HT1080 (cell line): ENCODE measurements at regions not wholly inside any gene's neighbourhood (a gene's known extent, or its start where the extent isn't known, plus 50 kb on each side); places are given as distances from the start of the nearest gene placed in this dataset.
A peak's percentile ranks its signal among the peaks of the same experiment; 100 is the strongest.
"Not testable (repeated sequence)": the region's sequence is repeated elsewhere in the genome, so short reads cannot be mapped to it uniquely, and the experiment has no call there.

Experiments
- DNase-seq: peaks from one replicate; pipeline ENCODE4 v3.0.0-alpha.2; 2015; ENCODE audit warnings: low read depth

DNA sequence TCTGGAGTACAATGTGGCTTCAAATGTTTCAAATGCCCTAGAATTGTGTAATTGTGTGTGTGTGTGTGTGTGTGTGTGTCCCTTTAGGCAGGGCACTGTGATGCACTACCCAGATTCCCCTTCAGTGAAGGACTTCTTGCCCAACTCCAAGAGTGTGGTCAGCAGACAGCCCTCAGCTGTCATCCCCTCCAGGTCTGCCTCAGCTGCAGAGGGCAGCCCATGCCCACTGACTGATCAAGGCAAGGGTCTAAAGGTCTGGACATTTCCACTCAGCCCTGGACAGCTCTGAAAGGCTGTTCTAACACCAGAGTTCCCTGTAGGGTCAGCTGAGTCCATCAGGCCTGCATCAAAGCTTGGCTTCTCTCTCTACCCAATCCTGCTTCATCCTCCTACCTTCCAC is 83.9 kb upstream of the USP9X start:
- no peak for DNase-seq

DNA sequence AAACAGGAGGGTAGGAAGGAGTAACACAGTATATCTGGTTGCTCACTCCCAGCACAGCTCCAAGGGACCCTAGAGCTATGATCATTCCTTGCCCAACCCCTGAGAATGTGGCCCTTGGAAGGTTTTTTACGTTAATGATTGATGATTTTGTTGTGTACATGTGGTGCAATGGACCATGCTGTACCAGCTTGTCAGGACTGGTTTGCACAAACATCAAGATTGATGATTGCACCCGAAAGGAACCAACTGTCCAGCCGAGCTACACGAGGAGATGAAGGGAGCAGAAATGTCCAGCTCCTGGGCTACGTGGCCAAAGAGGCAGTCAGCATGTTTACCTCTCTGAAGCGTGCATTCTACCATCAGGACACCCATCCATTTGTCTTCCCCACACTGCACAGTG is 83.2 kb upstream of the USP9X start:
- DNase-seq, result no peak

DNA sequence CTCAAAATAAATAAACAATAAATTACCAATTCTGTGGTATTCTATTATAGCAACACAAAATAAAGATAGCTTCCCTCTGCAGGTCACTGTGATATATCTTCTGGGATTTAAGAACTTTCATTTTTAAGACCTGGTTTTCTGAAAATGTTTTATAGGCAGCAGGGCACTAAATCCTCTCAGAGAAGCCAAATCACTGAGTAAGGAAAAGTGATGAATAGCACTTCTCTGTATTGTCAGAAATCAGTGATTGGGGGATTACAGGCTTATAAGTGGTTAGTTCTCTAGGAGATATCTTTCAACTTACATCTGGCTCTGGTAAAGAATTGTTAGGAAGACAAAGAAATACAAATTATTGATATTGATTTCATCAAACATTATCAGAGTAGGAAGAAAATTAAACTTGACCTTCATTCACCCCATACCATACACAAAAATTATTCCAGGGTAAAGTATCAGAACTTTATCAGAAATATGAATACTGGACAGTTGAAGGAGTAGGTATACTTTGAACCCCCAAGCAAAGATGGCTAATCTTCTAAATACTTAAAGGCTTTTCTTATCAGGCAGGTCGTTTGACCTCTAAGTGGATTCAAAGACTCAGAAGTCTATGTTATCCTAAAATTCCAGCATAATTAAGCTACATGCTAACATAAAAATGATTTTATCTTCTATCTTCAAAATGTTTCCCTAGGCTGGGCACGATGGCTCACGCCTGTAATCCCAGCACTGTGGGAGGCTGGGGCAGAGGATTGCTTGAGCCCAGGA is 81.6 kb upstream of the USP9X start:
- no peak for DNase-seq

DNA sequence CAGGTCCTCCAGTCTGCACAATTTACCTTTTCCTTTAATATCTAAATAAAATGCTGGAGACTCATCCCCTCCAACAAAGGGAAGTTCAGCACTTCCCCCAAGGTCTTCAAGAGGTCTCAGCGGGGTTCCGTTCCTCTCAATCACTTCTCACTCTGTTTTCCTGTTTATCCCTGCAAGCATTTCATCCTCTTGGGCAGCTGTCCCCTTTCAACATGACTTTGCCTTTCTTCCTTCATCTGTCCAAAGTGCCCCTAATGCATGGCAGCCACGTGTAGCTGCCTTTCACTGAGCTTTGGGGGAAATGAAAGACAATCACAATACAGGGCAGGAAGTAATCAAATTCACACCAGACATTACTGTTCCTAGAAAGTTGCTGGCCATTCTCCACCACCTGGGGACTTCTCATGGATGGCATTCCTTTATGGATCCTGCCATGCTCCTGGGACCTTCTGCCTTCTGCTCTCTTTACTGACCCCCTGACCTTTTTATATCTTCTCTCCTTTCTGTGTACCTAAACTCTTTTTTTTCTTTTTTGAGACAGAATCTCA is 79.7 kb upstream of the USP9X start:
- DNase-seq, result no peak

DNA sequence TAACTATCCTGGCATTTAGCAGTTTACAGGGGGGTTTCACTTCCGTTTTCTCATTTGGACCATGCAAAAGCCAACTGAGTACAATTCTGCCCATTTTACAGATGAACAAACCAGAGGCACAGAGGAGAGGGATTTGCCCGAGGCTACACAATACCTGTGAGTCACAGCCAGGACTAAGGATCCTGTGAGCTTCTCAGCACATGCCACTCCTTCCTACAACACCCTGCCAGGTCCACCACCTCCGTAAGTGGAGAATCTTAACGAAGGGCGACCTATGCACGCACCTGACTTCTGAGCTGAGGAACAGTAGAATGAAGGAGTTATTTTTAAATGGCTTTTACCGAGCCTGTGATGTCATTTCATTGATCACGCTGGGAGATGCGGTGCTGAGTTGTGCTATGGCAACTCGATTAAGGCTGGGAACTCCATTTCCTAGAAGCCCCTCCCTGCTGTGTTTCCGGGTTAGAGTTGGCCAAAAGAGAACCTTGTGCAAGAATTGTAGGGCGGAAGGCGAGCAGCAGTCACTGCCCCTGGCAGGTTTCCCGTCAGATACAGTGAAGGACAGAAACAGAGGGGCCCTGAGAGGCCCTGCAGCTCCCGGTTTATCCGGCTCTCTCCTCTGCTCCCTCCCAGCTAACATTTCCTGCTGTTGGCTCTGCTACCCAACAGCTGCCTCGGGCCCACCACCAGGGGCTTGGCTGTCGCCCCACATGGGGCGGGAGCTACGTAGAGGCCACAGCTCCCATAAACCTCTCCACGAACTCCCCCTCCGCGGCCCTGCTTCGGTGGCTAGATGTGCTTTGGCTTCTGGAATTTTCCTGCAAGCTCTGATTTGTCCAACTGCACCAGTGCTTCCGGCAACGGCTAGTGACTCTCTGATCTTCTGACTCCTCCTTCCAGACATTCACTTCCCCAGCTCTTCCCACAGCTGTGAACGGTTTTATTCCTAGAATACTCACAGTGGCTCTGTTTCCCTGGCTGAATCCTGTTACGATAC is 75.1 kb upstream of the USP9X start:
- peak; percentile 73 for DNase-seq

DNA sequence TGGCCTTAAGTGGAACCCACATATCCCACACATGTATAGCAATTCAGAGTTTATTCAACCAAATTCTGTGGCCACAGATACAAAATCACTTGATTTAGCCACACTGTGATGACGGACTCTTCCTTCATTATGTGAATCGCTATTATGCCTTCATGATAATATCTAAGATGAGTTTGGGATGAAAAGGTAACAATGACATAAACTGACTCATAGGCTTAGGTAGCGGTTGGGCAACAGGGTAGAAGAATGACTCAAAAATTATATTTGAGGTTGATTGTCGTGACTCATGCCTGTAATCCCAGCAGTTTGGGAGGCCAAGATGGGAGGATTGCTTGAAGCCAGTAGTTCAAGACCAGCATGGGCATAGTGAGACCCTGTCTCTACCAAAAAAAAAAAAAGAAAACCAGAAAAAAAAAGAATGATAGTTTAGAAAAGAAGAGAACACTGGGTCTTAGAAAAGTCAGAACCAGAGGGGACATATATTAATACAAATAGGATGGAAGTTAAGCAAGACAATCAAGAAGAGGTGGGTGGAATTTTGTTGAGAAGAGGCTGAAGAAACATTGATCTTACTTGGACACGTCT is 70.4 kb upstream of the USP9X start:
- DNase-seq, result peak; percentile 80

DNA sequence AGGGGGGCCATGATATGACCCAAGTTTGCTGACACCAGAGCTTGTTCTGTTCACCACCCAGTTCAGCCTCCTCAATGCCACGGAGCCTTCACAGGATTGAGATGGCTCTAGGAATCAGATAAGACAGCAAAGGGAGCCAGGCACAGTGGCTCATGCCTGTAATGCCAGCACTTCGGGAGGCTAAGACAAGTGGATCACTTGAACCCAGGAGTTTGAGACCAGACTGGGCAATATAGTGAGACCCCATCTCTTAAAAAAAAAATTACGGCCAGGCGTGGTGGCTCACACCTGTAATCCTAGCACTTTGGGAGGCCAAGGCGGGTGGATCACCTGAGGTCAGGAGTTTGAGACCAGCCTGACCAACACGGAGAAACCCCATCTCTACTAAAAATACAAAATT is 67.5 kb upstream of the USP9X start:
- DNase-seq, result not testable (repeated sequence)

DNA sequence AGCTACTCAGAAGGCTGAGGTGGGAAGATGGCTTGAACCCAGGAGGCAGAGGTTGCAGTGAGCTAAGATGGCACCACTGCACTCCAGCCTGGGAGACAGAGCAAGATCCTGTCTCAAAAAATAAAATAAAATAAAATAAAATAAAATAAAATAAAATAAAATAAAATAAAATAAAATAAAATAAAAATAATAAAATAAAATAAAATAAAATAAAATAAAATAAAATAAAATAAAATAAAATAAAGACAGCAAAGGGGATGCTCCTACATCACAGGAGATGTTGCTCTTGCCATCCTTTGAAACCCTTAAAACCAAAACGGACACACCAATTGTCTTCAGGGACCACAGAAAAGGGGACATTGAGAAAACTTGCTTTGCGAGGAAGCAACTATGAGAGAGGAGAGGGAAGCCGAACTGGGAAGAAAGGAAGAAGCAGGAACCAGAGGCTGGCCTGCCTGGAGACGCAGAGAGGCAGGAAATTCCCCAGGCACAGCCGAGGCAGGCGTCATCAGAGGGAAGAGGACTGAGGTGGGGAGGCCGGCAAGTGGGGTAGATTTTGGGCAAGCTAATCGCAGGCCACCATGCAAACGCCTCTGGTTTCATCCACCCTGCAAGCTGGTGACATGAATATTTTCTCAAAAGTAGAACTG is 66.7 kb upstream of the USP9X start:
- DNase-seq, result not testable (repeated sequence)

DNA sequence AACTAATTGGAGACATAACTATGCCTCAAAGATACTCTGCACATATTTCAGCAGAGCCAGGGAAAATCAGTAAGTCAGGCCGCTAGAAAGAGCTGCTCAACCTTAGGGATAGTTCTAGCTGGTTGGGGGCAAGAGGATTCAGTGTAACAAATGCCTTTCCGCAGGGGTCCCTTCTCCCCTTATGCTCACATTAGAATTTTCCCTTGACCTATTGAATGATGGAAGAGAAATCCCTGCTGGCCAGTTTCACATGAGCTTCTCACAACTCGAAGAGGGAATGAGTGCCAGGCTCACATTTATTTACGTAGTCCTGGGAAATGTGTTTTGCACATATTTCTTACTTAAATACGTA is 66.2 kb upstream of the USP9X start:
- DNase-seq, result no peak

DNA sequence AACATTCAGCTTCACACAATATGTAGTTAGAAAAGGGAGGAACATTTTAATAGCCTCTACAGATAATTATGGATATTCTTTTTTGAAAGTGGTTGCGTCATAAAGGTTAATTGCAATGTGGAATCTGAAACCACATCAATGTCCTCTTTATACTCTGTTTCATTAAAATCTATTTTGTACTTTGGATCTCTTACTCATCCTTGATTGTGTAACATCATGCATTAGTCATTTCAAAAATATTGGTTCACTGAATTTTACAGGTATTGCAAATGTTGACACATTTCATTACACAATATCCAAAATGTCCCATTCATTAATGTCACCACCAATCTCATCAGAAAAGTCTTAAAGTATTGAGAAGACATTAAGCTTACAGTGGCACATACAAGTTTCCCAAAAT is 62.7 kb upstream of the USP9X start:
- DNase-seq, result peak; percentile 60

DNA sequence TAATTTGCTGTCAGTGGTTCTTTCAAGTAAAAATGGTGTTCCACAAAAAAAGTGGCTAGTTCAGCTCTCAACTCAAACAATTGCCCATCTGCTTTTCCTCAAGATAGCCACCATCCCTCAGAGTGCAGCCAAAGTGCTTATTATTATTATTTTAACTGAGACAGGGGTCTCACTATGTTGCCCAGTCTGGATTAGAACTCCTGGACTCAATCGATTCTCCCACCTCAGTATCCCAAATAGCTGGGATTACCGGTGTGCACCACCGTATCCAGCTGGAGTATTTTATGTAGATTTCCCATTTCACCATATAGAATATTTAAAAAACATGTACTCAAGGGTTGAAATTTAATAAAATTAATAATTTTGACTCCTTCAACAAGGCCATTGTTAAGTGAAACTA is 62.1 kb upstream of the USP9X start:
- no peak for DNase-seq

DNA sequence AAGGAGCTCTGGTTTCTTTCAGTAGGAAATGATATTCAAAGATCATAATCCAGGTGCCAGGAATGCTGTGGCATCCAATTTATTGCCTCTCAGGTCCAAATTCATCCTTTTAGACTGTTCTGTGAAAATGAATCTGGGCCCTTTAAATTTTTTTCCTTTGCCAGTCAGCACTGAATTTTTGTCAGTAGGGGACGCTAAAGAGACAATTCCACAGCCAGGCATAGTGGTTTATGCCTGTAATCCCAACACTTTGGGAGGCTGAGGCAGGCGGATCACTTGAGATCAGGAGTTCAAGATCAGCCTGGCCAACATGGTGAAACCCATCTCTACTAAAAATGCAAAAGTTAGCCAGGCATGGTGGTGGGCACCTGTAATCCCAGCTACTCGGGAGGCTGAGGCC is 60.9 kb upstream of the USP9X start:
- not testable (repeated sequence) for DNase-seq

DNA sequence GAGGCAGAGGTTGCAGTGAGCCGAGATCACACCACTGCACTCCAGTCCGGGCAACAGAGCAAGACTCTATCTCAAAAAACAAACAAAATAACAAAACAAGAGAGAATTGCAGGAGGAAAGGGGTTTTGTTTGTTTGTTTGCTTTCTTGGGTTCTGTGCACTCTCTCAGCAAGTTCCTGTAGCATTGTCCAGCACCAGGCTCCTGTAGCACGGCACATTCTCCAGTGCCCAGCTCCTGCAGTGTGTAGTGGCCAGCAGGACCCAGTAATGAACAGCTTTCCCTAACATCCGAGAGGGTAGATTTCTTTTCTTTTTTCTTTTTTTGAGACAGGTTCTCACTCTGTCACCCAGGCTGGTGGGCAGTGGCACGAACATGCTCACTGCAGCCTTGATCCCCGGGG is 60.5 kb upstream of the USP9X start:
- DNase-seq, result no peak

DNA sequence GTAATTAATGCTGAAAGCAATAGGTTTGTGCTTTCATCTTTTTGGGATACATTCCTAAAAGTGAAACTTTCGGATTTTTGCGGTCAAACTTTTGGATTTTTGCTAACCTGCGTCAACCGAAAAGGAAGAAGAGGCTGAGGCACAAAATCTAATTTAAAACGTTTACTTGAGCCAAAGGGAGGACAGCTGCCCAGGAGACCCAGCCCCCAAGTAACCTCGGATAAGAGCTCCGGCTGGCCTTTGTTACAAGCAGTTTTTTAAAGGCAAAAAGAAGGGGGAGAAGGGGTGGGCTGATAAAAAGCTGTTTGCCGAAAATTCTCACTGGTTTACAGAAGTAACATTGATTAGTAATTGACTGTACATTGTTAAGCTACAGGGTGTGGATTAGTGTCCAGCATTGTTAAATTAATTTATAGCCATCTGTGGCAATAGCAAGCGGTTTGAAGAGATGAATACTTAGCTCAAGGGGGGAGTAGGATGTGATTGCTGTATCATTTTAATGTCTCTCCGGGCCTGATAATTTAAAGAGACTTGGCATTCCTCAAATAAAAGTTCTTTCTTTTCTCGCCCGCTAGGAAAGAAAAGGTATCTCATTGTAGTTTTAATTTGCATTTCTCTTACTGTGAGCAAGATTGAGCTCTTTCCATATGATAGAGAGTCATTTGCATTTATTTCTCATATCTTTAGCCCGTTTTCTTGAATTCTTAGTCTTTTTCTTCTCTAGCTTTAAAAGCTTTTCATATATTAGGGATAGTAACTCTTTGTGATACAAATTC is 59.1 kb upstream of the USP9X start:
- DNase-seq, result no peak

DNA sequence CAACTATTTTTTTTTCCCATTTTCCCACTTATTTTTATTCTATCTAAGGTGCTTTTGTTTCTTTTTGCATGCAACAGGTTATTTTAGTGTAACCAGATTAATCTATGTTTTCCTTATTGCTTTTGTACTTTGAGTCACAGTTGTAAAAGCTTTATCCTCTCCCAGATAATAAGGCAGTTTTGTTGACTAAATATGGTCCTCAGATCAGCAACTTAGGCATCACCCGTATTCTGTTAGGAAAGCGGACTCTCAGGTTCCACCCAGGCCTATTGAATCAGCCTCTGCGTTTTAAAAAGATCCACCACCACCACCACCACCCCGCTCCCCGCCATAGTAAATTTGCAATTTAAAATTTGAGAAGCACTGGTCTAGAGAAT is 58.6 kb upstream of the USP9X start:
- DNase-seq, result no peak

DNA sequence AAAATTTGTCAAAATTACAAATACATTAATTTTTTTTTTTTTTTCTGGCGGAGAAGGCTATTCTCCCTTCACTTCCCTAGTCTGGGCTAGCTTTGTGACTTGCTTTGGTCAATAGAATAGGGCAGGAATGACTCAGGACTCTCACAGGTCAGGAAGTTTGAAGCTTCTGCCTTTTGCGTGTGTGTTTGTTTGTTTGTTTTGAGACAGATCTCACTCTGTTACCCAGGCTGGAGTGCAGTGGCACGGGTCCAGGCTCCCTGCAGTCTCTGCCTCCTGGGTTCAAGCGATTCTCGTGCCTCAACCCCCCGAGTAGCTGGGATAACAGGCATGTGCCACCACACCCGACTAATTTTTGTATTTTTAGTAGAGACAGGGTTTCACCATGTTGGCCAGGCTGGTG is 55.9 kb upstream of the USP9X start:
- no peak for DNase-seq

DNA sequence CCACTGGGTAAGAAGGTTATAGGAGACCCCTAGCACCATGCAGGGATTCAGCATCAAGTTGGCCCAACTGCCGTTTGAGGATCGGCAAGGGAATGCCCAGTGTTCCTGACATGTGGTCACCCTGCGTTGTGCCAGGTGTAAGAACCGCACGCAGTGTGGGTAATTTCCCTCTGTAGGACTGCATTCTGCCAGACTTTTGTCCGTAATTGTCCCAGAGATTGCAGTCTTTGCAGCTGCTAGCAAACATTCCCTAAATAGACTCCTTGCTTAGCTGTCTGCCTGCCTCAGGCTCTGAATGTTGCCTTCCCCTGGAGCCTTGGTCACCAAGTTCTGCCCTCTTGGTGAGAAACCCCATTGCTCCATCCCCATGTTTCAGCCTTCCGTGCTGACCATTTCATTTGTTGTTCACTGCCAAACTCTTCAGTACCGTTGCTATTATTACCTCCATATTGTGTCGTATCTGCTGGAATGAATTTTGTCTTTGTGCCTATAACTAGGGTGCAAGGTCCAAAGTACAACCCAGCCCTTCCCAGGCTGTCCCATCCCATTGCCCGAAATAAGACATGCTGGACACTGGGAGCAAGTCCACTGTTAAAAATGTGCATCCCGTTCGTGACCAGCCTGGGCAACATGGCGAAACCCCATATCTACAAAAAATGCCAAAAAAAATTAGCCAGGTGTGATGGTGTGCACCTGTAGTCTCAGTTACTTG is 53.8 kb upstream of the USP9X start:
- DNase-seq, result no peak

DNA sequence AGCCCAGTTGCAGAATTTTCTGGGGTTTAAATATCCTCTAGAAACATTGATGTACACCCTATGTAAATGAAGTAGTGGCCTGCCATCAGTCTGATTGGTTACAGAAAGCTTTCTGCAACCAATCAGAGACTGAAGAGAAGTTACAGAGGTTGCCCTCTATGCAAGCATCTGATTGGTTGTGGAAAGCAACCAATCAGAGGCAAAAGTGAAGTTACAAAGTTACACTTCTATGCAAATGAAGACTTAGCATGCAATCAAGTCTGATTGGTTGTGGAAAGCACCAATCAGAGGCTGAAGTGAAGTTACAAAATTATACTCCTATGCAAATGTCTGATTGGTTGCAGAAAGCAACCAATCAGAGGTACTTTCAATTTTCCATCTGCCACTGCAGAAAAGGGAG is 51.9 kb upstream of the USP9X start:
- DNase-seq, result no peak

DNA sequence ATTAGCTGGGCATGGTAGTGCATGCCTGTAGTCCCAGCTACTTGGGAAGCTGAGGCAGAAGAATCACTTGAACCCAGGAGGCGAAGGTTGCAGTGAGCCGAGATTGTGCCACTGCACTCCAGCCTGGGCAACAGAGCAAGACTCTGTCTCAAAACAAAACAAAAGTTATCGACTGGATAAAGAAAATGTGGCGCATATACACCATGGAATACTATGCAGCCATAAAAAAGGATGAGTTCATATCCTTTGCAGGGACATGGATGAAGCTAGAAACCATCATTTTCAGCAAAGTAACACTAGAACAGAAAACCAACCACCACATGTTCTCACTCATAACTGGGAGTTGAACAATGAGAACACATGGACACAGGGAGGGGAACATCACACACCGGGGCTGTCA is 50.3 kb upstream of the USP9X start:
- not testable (repeated sequence) for DNase-seq
